Astrocyte of the cerebellum (primary cell): ENCODE measurements at regions not wholly inside any gene's neighbourhood (a gene's known extent, or its start where the extent isn't known, plus 50 kb on each side); places are given as distances from the start of the nearest gene placed in this dataset.

Experiments used
- DNase-seq: peaks from one replicate; pipeline ENCODE4 v3.0.0-alpha.2; 2011; ENCODE audit warnings: low read depth
- H3K4me3 ChIP-seq: 2 replicates; pipeline ENCODE4 v1.5.1; 2011; ENCODE audit warnings: mild to moderate bottlenecking, low read depth, low read length, moderate library complexity
- CTCF ChIP-seq: IDR thresholded peaks from 2 replicates; pipeline ENCODE4 v1.5.1; 2012; ENCODE audit warnings: low read length, low read depth, moderate library complexity, mild to moderate bottlenecking; ENCODE audit errors: missing control alignments
- in situ Hi-C: cut with HindIII; loops from 2 replicates; pipeline ENCODE4 v1.10.0; 2017; ENCODE audit warnings: low sequenced_read_pairs

GRCh38 chr21:15543473-15543872, 186.3 kb upstream of the USP25 start:
- TF ChIP-seq CTCF, result no peak
- in situ Hi-C loops, result no loop called here
- no peak overlapping the region for H3K4me3 ChIP-seq
- no peak for DNase-seq

- in situ Hi-C loops, result no loop called here
- DNase-seq, result no peak
- H3K4me3 ChIP-seq, result no peak overlapping the region
- TF ChIP-seq CTCF, result no peak
Observed at GRCh38 chr21:15549671-15550070, 180.1 kb upstream of the USP25 start.

- no peak for DNase-seq
- in situ Hi-C loops, result no loop called here
- H3K4me3 ChIP-seq, result no peak overlapping the region
- peak; percentile 46 for TF ChIP-seq CTCF
Observed at GRCh38 chr21:15552914-15553494, 176.8 kb upstream of the USP25 start.

GRCh38 chr21:15557925-15558324, 171.9 kb upstream of the USP25 start:
- DNase-seq, result no peak
- H3K4me3 ChIP-seq, result no peak overlapping the region
- TF ChIP-seq CTCF, result no peak
- in situ Hi-C loops, result no loop called here

- DNase-seq, result no peak
- TF ChIP-seq CTCF, result no peak
- no peak overlapping the region for H3K4me3 ChIP-seq
- in situ Hi-C loops, result no loop called here
Observed at GRCh38 chr21:15558884-15559283, 170.9 kb upstream of the USP25 start.

GRCh38 chr21:15559660-15560059, 170.1 kb upstream of the USP25 start:
- no peak overlapping the region for H3K4me3 ChIP-seq
- no peak for TF ChIP-seq CTCF
- no peak for DNase-seq
- in situ Hi-C loops, result no loop called here
